HFFc6 (cell line): ENCODE measurements at regions not wholly inside any gene's neighbourhood (a gene's known extent, or its start where the extent isn't known, plus 50 kb on each side); places are given as distances from the start of the nearest gene placed in this dataset.
A peak's percentile ranks its signal among the peaks of the same experiment; 100 is the strongest.

Experiments used
- DNase-seq: peaks from one replicate; pipeline ENCODE4 v3.0.0-alpha.2; 2018
- H3K27ac Mint-ChIP-seq: 2 replicates; pipeline ENCODE4 v1.8.0; 2020; ENCODE audit warnings: mild to moderate bottlenecking, mixed read lengths
- H3K27me3 Mint-ChIP-seq: 2 replicates; pipeline ENCODE4 v1.8.0; 2021; ENCODE audit warnings: mild to moderate bottlenecking, moderate library complexity, mixed read lengths; ENCODE audit not compliant: insufficient read depth
- H3K36me3 Mint-ChIP-seq: 2 replicates; pipeline ENCODE4 v1.8.0; 2021; ENCODE audit warnings: low read depth, mixed read lengths
- H3K4me1 Mint-ChIP-seq: 2 replicates; pipeline ENCODE4 v1.8.0; 2020; ENCODE audit warnings: low read depth, mixed read lengths
- H3K4me3 Mint-ChIP-seq: 2 replicates; pipeline ENCODE4 v1.8.0; 2020; ENCODE audit warnings: mild to moderate bottlenecking, moderate library complexity, mixed read lengths
- H3K9me3 Mint-ChIP-seq: 2 replicates; pipeline ENCODE4 v1.8.0; 2020; ENCODE audit warnings: mild to moderate bottlenecking, mixed read lengths
- CTCF ChIP-seq: fragments of 200-600 bp; sonication (generic); IDR thresholded peaks from 2 replicates; pipeline ENCODE4 v1.5.0; 2021; ENCODE audit warnings: antibody characterized with exemption, mild to moderate bottlenecking

- no peaks in the 10 kb centered on the region for H3K4me1 Mint-ChIP-seq
- no peak for TF ChIP-seq CTCF
- H3K27me3 Mint-ChIP-seq = peaks cover 14% of the 10 kb centered on the region
- no peak overlapping the region for H3K27ac Mint-ChIP-seq
- no peak for DNase-seq
- H3K36me3 Mint-ChIP-seq = no peaks in the 10 kb centered on the region
- no peak overlapping the region for H3K4me3 Mint-ChIP-seq
- no peaks in the 10 kb centered on the region for H3K9me3 Mint-ChIP-seq
These were observed 266.2 kb upstream of the ADAMTSL1 start for GRCh38 chr9:18207735-18208134.

GRCh38 chr9:18208166-18209059 is 265.5 kb upstream of the ADAMTSL1 start:
- Mint-ChIP-seq H3K36me3 (no peaks in the 10 kb centered on the region), H3K27me3 (peaks cover 9% of the 10 kb centered on the region), H3K9me3 (no peaks in the 10 kb centered on the region), H3K4me3 (no peak overlapping the region), H3K27ac (no peak overlapping the region), H3K4me1 (peaks cover 6% of the 10 kb centered on the region)
- peak; percentile 80 for TF ChIP-seq CTCF
- DNase-seq = peak; percentile 19

GRCh38 chr9:18215626-18216025 is 258.3 kb upstream of the ADAMTSL1 start:
- H3K4me3 Mint-ChIP-seq = no peak overlapping the region
- no peak overlapping the region for H3K27ac Mint-ChIP-seq
- no peak for DNase-seq

GRCh38 chr9:18216376-18216775 is 257.6 kb upstream of the ADAMTSL1 start:
- no peaks in the 10 kb centered on the region for H3K36me3 Mint-ChIP-seq
- H3K4me1 Mint-ChIP-seq = peaks cover 6% of the 10 kb centered on the region
- no peak overlapping the region for H3K4me3 Mint-ChIP-seq
- DNase-seq = no peak
- H3K9me3 Mint-ChIP-seq = no peaks in the 10 kb centered on the region
- TF ChIP-seq CTCF = no peak
- H3K27me3 Mint-ChIP-seq = peaks cover 2% of the 10 kb centered on the region; the same call in 1 of the 2 replicates
- no peak overlapping the region for H3K27ac Mint-ChIP-seq

More at GRCh38 chr9:18215626-18216025, 258.3 kb upstream of the ADAMTSL1 start:
- peaks cover 3% of the 10 kb centered on the region; the same call in 1 of the 2 replicates for H3K27me3 Mint-ChIP-seq
- peaks cover 6% of the 10 kb centered on the region for H3K4me1 Mint-ChIP-seq
- no peaks in the 10 kb centered on the region for H3K36me3 Mint-ChIP-seq
- no peaks in the 10 kb centered on the region for H3K9me3 Mint-ChIP-seq
- TF ChIP-seq CTCF = no peak

GRCh38 chr9:18228101-18228500 is 245.9 kb upstream of the ADAMTSL1 start:
- H3K4me1 Mint-ChIP-seq = no peaks in the 10 kb centered on the region
- no peaks in the 10 kb centered on the region for H3K9me3 Mint-ChIP-seq

More at GRCh38 chr9:18228101-18228500, 245.9 kb upstream of the ADAMTSL1 start:
- Mint-ChIP-seq H3K27ac (no peak overlapping the region), H3K27me3 (peaks cover 6% of the 10 kb centered on the region), H3K36me3 (no peaks in the 10 kb centered on the region), H3K4me3 (no peak overlapping the region)
- no peak for DNase-seq
- TF ChIP-seq CTCF = no peak
